DOHH2 (cell line): ENCODE measurements at regions not wholly inside any gene's neighbourhood (a gene's known extent, or its start where the extent isn't known, plus 50 kb on each side); places are given as distances from the start of the nearest gene placed in this dataset.
"Not testable (repeated sequence)": the region's sequence is repeated elsewhere in the genome, so short reads cannot be mapped to it uniquely, and the experiment has no call there.

ENCODE experiments used
- EZH2phosphoT487 ChIP-seq: fragments of 200-600 bp; sonication (generic); IDR thresholded peaks from 2 replicates; pipeline ENCODE4 v1.6.1; 2017; ENCODE audit warnings: borderline replicate concordance, mild to moderate bottlenecking, antibody characterized with exemption, low read length, moderate library complexity, mixed read lengths
- TF ChIP-seq, protein P1 (sequence below): fragments of 200-600 bp; sonication (generic); IDR thresholded peaks from one replicate; pipeline ENCODE4 v1.5.1; 2014; ENCODE audit warnings: antibody characterized with exemption, mild to moderate bottlenecking, low read depth, low read length; ENCODE audit not compliant: poor library complexity, severe bottlenecking

DNA sequence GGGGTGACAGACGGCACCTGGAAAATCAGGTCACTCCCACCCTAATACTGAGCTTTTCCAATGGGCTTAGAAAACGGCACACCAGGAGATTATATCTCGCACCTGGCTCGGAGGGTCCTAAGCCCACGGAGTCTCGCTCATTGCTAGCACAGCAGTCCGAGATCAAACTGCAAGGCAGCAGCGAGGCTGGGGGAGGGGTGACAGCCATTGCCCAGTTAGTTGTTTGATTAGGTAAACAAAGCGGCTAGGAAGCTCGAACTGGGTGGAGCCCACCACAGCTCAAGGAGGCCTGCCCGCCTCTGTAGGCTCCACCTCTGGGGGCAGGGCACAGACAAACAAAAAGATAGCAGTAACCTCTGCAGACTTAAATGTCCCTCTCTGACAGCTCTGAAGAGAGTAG lies 260.9 kb downstream of the BLID start:
- TF ChIP-seq, protein P1, sequence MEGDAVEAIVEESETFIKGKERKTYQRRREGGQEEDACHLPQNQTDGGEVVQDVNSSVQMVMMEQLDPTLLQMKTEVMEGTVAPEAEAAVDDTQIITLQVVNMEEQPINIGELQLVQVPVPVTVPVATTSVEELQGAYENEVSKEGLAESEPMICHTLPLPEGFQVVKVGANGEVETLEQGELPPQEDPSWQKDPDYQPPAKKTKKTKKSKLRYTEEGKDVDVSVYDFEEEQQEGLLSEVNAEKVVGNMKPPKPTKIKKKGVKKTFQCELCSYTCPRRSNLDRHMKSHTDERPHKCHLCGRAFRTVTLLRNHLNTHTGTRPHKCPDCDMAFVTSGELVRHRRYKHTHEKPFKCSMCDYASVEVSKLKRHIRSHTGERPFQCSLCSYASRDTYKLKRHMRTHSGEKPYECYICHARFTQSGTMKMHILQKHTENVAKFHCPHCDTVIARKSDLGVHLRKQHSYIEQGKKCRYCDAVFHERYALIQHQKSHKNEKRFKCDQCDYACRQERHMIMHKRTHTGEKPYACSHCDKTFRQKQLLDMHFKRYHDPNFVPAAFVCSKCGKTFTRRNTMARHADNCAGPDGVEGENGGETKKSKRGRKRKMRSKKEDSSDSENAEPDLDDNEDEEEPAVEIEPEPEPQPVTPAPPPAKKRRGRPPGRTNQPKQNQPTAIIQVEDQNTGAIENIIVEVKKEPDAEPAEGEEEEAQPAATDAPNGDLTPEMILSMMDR, result not testable (repeated sequence)
- TF ChIP-seq EZH2phosphoT487, result not testable (repeated sequence)
